HCT116 (cell line): ENCODE measurements at regions not wholly inside any gene's neighbourhood (a gene's known extent, or its start where the extent isn't known, plus 50 kb on each side); places are given as distances from the start of the nearest gene placed in this dataset.

Source experiments
- ATAC-seq: fragments of 200-7000 bp; cut with Tn5 transposase; 2 replicates; pipeline ENCODE4 v1.9.1; 2020; ENCODE audit warnings: mild to moderate bottlenecking, moderate library complexity
- BruUV-seq: library from RNA; stranded (reverse); fragments of 400-500 nt; replicated peaks from 2 replicates; lab custom pipeline; 2021; lab: Mats Ljungman, UMichigan
- CTCF ChIA-PET: fragments of 300-600 bp; sonication (Branson Sonifier 250); formaldehyde crosslinking; loops from one replicate; lab custom pipeline; 2021; ENCODE audit warnings: antibody characterized with exemption; lab: Charles Lee
- POLR2A ChIA-PET: fragments of 300-600, 350-600 bp; sonication (Branson Sonifier 250); formaldehyde crosslinking; loops from one replicate; lab custom pipeline; 2021; ENCODE audit warnings: antibody characterized with exemption; lab: Charles Lee
- RAD21 ChIA-PET, 2 experiments: fragments of 300-600 bp; sonication (Branson Sonifier 250); formaldehyde crosslinking; loops; one replicate each; lab custom pipeline; 2023; ENCODE audit warnings: low total read pairs in 2 of 2; ENCODE audit not compliant: uncharacterized antibody in 2 of 2, unreplicated experiment in 2 of 2, low non-redundant PET in 1 of 2; lab: Charles Lee
- DNase-seq: peaks from one replicate; pipeline ENCODE4 v3.0.0-alpha.2; 2010; ENCODE audit warnings: low read depth, low spot score
- H2AFZ ChIP-seq: fragments of 200-600 bp; shearing (Covaris generic), sonication (generic); 2 replicates; pipeline ENCODE4 v1.6.1; 2017; ENCODE audit warnings: low read depth, mixed run types, mixed read lengths, antibody characterized with exemption, low read length; ENCODE audit not compliant: poor library complexity, severe bottlenecking
- H3K27ac ChIP-seq: 2 replicates; pipeline ENCODE4 v1.5.1; 2012; ENCODE audit warnings: low read depth, low read length
- H3K27me3 ChIP-seq: fragments of 200-600 bp; sonication (generic); 2 replicates; pipeline ENCODE4 v1.6.1; 2016; ENCODE audit warnings: mixed run types, low read length, mixed read lengths; ENCODE audit not compliant: insufficient read depth
- H3K36me3 ChIP-seq, 2 experiments: fragments of 200-500 bp in 1 of 2; fragments of 200-600 bp in 1 of 2; sonication (Bioruptor generic) in 1 of 2; sonication (generic) in 1 of 2; 2 replicates each; pipeline versions ENCODE4 v1.5.1 to v1.6.1; 2014 to 2016; ENCODE audit warnings: low read length in 2 of 2, inconsistent platforms in 1 of 2, mixed read lengths in 1 of 2, mixed run types in 1 of 2; ENCODE audit not compliant: insufficient read depth in 2 of 2, control insufficient read depth in 1 of 2
- H3K4me1 ChIP-seq, 2 experiments: fragments of 200-600 bp in 1 of 2; sonication (generic) in 1 of 2; 2 replicates each; pipeline versions ENCODE4 v1.5.1 to v1.6.1; 2012 to 2017; ENCODE audit warnings: low read length in 2 of 2, inconsistent platforms in 1 of 2, mild to moderate bottlenecking in 1 of 2, mixed read lengths in 1 of 2, mixed run types in 1 of 2, moderate library complexity in 1 of 2; ENCODE audit not compliant: insufficient read depth in 2 of 2, control insufficient read depth in 1 of 2
- H3K4me2 ChIP-seq: fragments of 200-600 bp; sonication (generic); 2 replicates; pipeline ENCODE4 v1.6.1; 2017; ENCODE audit warnings: mixed run types, low read length, mixed read lengths
- H3K4me3 ChIP-seq, 2 experiments: fragments of 200-600 bp in 1 of 2; sonication (generic) in 1 of 2; replicated peaks in 1 of 2; 2 replicates each; pipeline ENCODE4 v1.5.1; 2011 to 2016; ENCODE audit warnings: low read length in 2 of 2, control low read depth in 1 of 2, low read depth in 1 of 2, mild to moderate bottlenecking in 1 of 2, mixed read lengths in 1 of 2, mixed run types in 1 of 2
- H3K79me2 ChIP-seq: fragments of 200-600 bp; sonication (generic); 2 replicates; pipeline ENCODE4 v1.6.1; 2017; ENCODE audit warnings: mild to moderate bottlenecking, mixed run types, low read length, moderate library complexity, mixed read lengths; ENCODE audit not compliant: insufficient read depth
- H3K9ac ChIP-seq: fragments of 200-600 bp; sonication (generic); 2 replicates; pipeline ENCODE4 v1.6.1; 2016; ENCODE audit warnings: low read length, mixed read lengths
- H3K9me2 ChIP-seq: fragments of 200-600 bp; sonication (generic), shearing (Covaris generic); 2 replicates; pipeline ENCODE4 v1.6.1; 2017; ENCODE audit warnings: mixed run types, mild to moderate bottlenecking, moderate library complexity; ENCODE audit not compliant: insufficient read depth
- H3K9me3 ChIP-seq, 2 experiments: fragments of 200-500 bp in 1 of 2; fragments of 200-600 bp in 1 of 2; sonication (Bioruptor generic) in 1 of 2; sonication (generic) in 1 of 2; 2 replicates each; pipeline ENCODE4 v1.6.1; 2014 to 2017; ENCODE audit warnings: low read length in 2 of 2, mixed read lengths in 2 of 2, inconsistent platforms in 1 of 2, low read depth in 1 of 2, mild to moderate bottlenecking in 1 of 2, mixed run types in 1 of 2, moderate library complexity in 1 of 2; ENCODE audit not compliant: control insufficient read depth in 1 of 2, insufficient read depth in 1 of 2
- H4K20me1 ChIP-seq: fragments of 200-600 bp; sonication (generic), shearing (Covaris generic); 2 replicates; pipeline ENCODE4 v1.6.1; 2017; ENCODE audit warnings: mixed run types, mild to moderate bottlenecking, moderate library complexity; ENCODE audit not compliant: insufficient read depth
- ATF3 ChIP-seq: IDR thresholded peaks from 2 replicates; pipeline ENCODE4 v1.6.1; 2012
- CBX3 ChIP-seq: IDR thresholded peaks from 2 replicates; pipeline ENCODE4 v1.6.1; 2012; ENCODE audit warnings: low read depth
- CEBPB ChIP-seq: IDR thresholded peaks from 2 replicates; pipeline ENCODE4 v1.6.1; 2012; ENCODE audit warnings: low read depth
- ELF1 ChIP-seq: IDR thresholded peaks from 2 replicates; pipeline ENCODE4 v1.6.1; 2012; ENCODE audit warnings: low read depth, borderline replicate concordance
- EZH2 ChIP-seq: fragments of 200-600 bp; sonication (generic); IDR thresholded peaks from 2 replicates; pipeline ENCODE4 v1.6.1; 2017; ENCODE audit warnings: antibody characterized with exemption, mixed run types
- EZH2phosphoT487 ChIP-seq: fragments of 200-600 bp; IDR thresholded peaks from 2 replicates; pipeline ENCODE4 v1.6.1; 2018; ENCODE audit warnings: antibody characterized with exemption, borderline replicate concordance
- FOSL1 ChIP-seq: IDR thresholded peaks from 2 replicates; pipeline ENCODE4 v1.6.1; 2012; ENCODE audit warnings: low read depth
- JUND ChIP-seq: IDR thresholded peaks from 2 replicates; pipeline ENCODE4 v1.6.1; 2012
- MAX ChIP-seq: IDR thresholded peaks from 2 replicates; pipeline ENCODE4 v1.6.1; 2012
- POLR2A ChIP-seq: IDR thresholded peaks from 2 replicates; pipeline ENCODE4 v1.7.0; 2011; ENCODE audit warnings: borderline replicate concordance; ENCODE audit not compliant: insufficient read depth, insufficient read length; ENCODE audit errors: extremely low read depth
- POLR2AphosphoS5 ChIP-seq: IDR thresholded peaks from 2 replicates; pipeline ENCODE4 v1.6.1; 2011; ENCODE audit warnings: mild to moderate bottlenecking, low read depth, low read length, moderate library complexity
- RAD21 ChIP-seq: IDR thresholded peaks from 2 replicates; pipeline ENCODE4 v1.6.1; 2012; ENCODE audit warnings: low read depth, mild to moderate bottlenecking
- REST ChIP-seq: IDR thresholded peaks from 2 replicates; pipeline ENCODE4 v1.6.1; 2012; ENCODE audit warnings: low read depth
- SP1 ChIP-seq: IDR thresholded peaks from 2 replicates; pipeline ENCODE4 v1.6.1; 2012; ENCODE audit warnings: low read depth
- SRF ChIP-seq: IDR thresholded peaks from 2 replicates; pipeline ENCODE4 v1.6.1; 2012; ENCODE audit warnings: low read depth
- YY1 ChIP-seq: IDR thresholded peaks from 2 replicates; pipeline ENCODE4 v1.6.1; 2011; ENCODE audit warnings: low read length, low read depth, moderate library complexity, mild to moderate bottlenecking; ENCODE audit not compliant: insufficient replicate concordance; ENCODE audit errors: extremely low read depth
- ZBTB33 ChIP-seq: IDR thresholded peaks from 2 replicates; pipeline ENCODE4 v1.6.1; 2011; ENCODE audit warnings: mild to moderate bottlenecking, low read length, moderate library complexity; ENCODE audit not compliant: insufficient replicate concordance; ENCODE audit errors: extremely low read depth
- ZFX ChIP-seq: fragments of 450-650 bp; IDR thresholded peaks from 2 replicates; pipeline ENCODE4 v1.6.1; 2017
- intact Hi-C: fragments of 100-400 bp; cut with micrococcal nuclease; formaldehyde crosslinking; loops from 2 replicates; pipeline ENCODE4 v1.10.0; 2022

GRCh38 chr11:80330264-80330663 lies 889.4 kb upstream of the TENM4 start:
- H3K27ac ChIP-seq: no peak overlapping the region
- no peak overlapping the region for H3K4me2 ChIP-seq
- TF ChIP-seq EZH2phosphoT487 (no peak), CBX3 (no peak), FOSL1 (no peak), RAD21 (no peak), JUND (no peak), MAX (no peak), CEBPB (no peak), POLR2AphosphoS5 (no peak), POLR2A (no peak), SRF (no peak), SP1 (no peak), ATF3 (no peak), ELF1 (no peak), EZH2 (no peak), ZBTB33 (no peak), YY1 (no peak), REST (no peak), ZFX (no peak)
- ChIA-PET CTCF (no interaction called here), RAD21 (no interaction called here), POLR2A (no interaction called here)
- ATAC-seq (no peak), DNase-seq (no peak)
- H3K4me3 ChIP-seq: no peak overlapping the region
- H3K4me1 ChIP-seq: no peaks in the 10 kb centered on the region
- H3K79me2 ChIP-seq: no peaks in the 10 kb centered on the region
- peaks cover 7 to 20% of the 10 kb centered on the region in 2 experiments; a peak in 2 of 4 replicates for H3K9me3 ChIP-seq
- H3K9ac ChIP-seq: no peak overlapping the region
- intact Hi-C loops: no loop called here
- H4K20me1 ChIP-seq: no peaks in the 10 kb centered on the region
- no peaks in the 10 kb centered on the region for H3K9me2 ChIP-seq
- no peaks in the 10 kb centered on the region for H3K36me3 ChIP-seq
- BruUV-seq: no TSS peak
- no peak overlapping the region for H2AFZ ChIP-seq
- H3K27me3 ChIP-seq: no peaks in the 10 kb centered on the region
